Right lobe of liver (tissue), 6 donors: ENCODE measurements at regions not wholly inside any gene's neighbourhood (a gene's known extent, or its start where the extent isn't known, plus 50 kb on each side); places are given as distances from the start of the nearest gene placed in this dataset.

Source experiments
- ATAC-seq, 4 donors: fragments of 200-7000 bp; cut with Tn5 transposase; one replicate each; pipeline ENCODE4 v1.9.1; 2020; ENCODE audit warnings: mild to moderate bottlenecking in 4 of 4, moderate library complexity in 4 of 4
- DNase-seq, 3 donors: peaks; one replicate each; pipeline ENCODE4 v3.0.0-alpha.2; 2020
- H3K27ac ChIP-seq, 3 donors: fragments of 200-600 bp; one replicate each; pipeline ENCODE4 v1.8.0; 2022
- H3K27me3 ChIP-seq, 2 donors: fragments of 200-600 bp; one replicate each; pipeline ENCODE4 v1.8.0; 2022
- H3K36me3 ChIP-seq, 4 donors: fragments of 200-600 bp; sonication (generic) in 1 of 4; one replicate each; pipeline versions ENCODE4 v1.5.1 to v1.8.0; 2017 to 2022; ENCODE audit warnings: control low read depth in 1 of 4
- H3K4me1 ChIP-seq, 4 donors: fragments of 200-600 bp; sonication (generic) in 1 of 4; one replicate each; pipeline versions ENCODE4 v1.5.1 to v1.8.0; 2017 to 2022; ENCODE audit warnings: control low read depth in 1 of 4
- H3K4me3 ChIP-seq, 3 donors: fragments of 200-600 bp; one replicate each; pipeline ENCODE4 v1.8.0; 2022
- H3K9me3 ChIP-seq, 4 donors: fragments of 200-600 bp; sonication (generic) in 1 of 4; one replicate each; pipeline versions ENCODE4 v1.5.1 to v1.8.0; 2017 to 2022; ENCODE audit warnings: control low read depth in 1 of 4
- CTCF ChIP-seq, 4 donors: fragments of 200-600 bp in 3 of 4; fragments of 450-650 bp in 1 of 4; IDR thresholded peaks; one replicate each; pipeline versions ENCODE4 v1.5.1 to v1.8.0; 2016 to 2022; ENCODE audit warnings: antibody characterized with exemption in 4 of 4, mild to moderate bottlenecking in 2 of 4
- POLR2A ChIP-seq: fragments of 450-650 bp; IDR thresholded peaks from one replicate; pipeline ENCODE4 v1.6.1; 2017; ENCODE audit warnings: antibody characterized with exemption, mild to moderate bottlenecking
- WGBS: methylation state at CpG from one replicate; pipeline ENCODE4 v1.1.6; 2018; ENCODE audit warnings: low coverage, low lambda C conversion rate; ENCODE audit not compliant: insufficient coverage; ENCODE audit errors: missing lambda C conversion rate; 5-methylcytosine and 5-hydroxymethylcytosine counted together
- intact Hi-C, 2 donors: fragments of 100-400 bp; cut with DNase I; formaldehyde crosslinking; loops; one replicate each; pipeline versions ENCODE4 v1.11.2 to v1.14.1; 2022
- donor health status: DM: no; HTN: yes; CAD: no.
- donor health status: DM: no; HTN: no; CAD: no.
- donor health status: DM: no; HTN: no; CAD: no.
- donor health status: DM: no; HTN: yes; CAD: no.
- donor health status: DM: no; HTN: yes; CAD: no.

GRCh38 chr15:69806287-69806915 is 291.3 kb downstream of the TLE3 start:
- H3K27ac ChIP-seq, result no peak overlapping the region
- intact Hi-C loops, result no loop called here
- DNase-seq (no peak), ATAC-seq (no peak)
- H3K4me3 ChIP-seq, result no peak overlapping the region
- H3K27me3 ChIP-seq, result no peaks in the 10 kb centered on the region
- no peaks in the 10 kb centered on the region for H3K9me3 ChIP-seq
- H3K36me3 ChIP-seq, result no peaks in the 10 kb centered on the region
- TF ChIP-seq CTCF (IDR thresholded peaks at IDR 0.05) (no peak), POLR2A (no peak)
- no peaks in the 10 kb centered on the region for H3K4me1 ChIP-seq
- WGBS, result 82% methylated on average over 6 of the region's 10 CpGs

GRCh38 chr15:69807721-69808120 is 290.0 kb downstream of the TLE3 start:
- TF ChIP-seq POLR2A (no peak), CTCF (IDR thresholded peaks at IDR 0.05) (no peak)
- H3K4me1 ChIP-seq, result no peaks in the 10 kb centered on the region
- DNase-seq, result no peak
- ATAC-seq, result no peak
- no peaks in the 10 kb centered on the region for H3K9me3 ChIP-seq
- H3K27ac ChIP-seq, result no peak overlapping the region
- H3K27me3 ChIP-seq, result no peaks in the 10 kb centered on the region
- 57% methylated on average over 2 of the region's 5 CpGs for WGBS
- intact Hi-C loops, result no loop called here
- no peaks in the 10 kb centered on the region for H3K36me3 ChIP-seq
- no peak overlapping the region for H3K4me3 ChIP-seq

GRCh38 chr15:69808756-69809155 is 289.0 kb downstream of the TLE3 start:
- no peak for ATAC-seq
- intact Hi-C loops, result no loop called here
- Histone ChIP-seq H3K27ac (no peak overlapping the region), H3K9me3 (no peaks in the 10 kb centered on the region), H3K27me3 (no peaks in the 10 kb centered on the region), H3K36me3 (no peaks in the 10 kb centered on the region), H3K4me3 (no peak overlapping the region), H3K4me1 (no peaks in the 10 kb centered on the region)
- WGBS, result 66% methylated on average over 4 of the region's 4 CpGs
- DNase-seq, result no peak
- TF ChIP-seq CTCF (IDR thresholded peaks at IDR 0.05) (no peak), POLR2A (no peak)

DNA sequence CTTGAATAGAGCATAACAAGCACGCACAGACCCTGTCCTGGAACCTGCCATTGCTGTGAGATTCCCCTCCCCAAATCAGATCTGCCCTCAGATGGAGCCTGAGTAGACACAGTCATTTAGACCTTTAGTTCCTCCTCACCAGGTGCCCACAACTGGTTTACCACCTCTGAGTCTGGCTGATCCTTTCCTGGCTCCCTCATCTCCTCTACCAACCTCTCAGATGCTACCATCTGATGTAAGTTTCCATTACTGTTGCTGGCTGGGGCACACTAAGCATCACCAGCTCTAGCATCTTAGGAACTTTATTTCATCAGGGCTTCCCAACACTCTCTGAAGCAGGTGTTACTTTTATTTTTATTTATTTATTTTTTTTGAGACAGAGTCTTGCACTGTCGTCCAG is 288.3 kb downstream of the TLE3 start:
- intact Hi-C loops, result no loop called here
- H3K4me1 ChIP-seq, result no peaks in the 10 kb centered on the region
- ATAC-seq, result no peak
- H3K36me3 ChIP-seq, result no peaks in the 10 kb centered on the region
- TF ChIP-seq CTCF (IDR thresholded peaks at IDR 0.05) (no peak), POLR2A (no peak)
- H3K27ac ChIP-seq, result no peak overlapping the region
- no peak overlapping the region for H3K4me3 ChIP-seq
- DNase-seq, result no peak
- no peaks in the 10 kb centered on the region for H3K27me3 ChIP-seq
- WGBS, result 83% methylated on average over 1 of the region's 2 CpGs
- no peaks in the 10 kb centered on the region for H3K9me3 ChIP-seq
